ENCODE measurements at regions not wholly inside any gene's neighbourhood (a gene's known extent, or its start where the extent isn't known, plus 50 kb on each side); places are given as distances from the start of the nearest gene placed in this dataset.
"Not testable (repeated sequence)": the region's sequence is repeated elsewhere in the genome, so short reads cannot be mapped to it uniquely, and the experiment has no call there.

GRCh38 chr2:195590199-195590860 is 66.7 kb upstream of the SLC39A10 start:
- Histone ChIP-seq H3K27ac (ENCODE audit: low read depth, low read length) (no peak overlapping the region), H3K4me3 (ENCODE audit: low read length) (no peak overlapping the region), H3K4me1 (ENCODE audit: control insufficient read depth, insufficient read depth, low read length) (no peaks in the 10 kb centered on the region), H3K9ac (ENCODE audit: low read length) (no peak overlapping the region), H3K36me3 (ENCODE audit: control insufficient read depth, insufficient read depth, low read length) (no peaks in the 10 kb centered on the region), H3K27me3 (ENCODE audit: control insufficient read depth, insufficient read depth, low read length) (no peaks in the 10 kb centered on the region)

- no peaks in the 10 kb centered on the region for H3K36me3 ChIP-seq (ENCODE audit: control insufficient read depth, insufficient read depth, low read length)
- H3K4me3 ChIP-seq (ENCODE audit: low read length): no peak overlapping the region
- no peak overlapping the region for H3K27ac ChIP-seq (ENCODE audit: low read depth, low read length)
- H3K27me3 ChIP-seq (ENCODE audit: control insufficient read depth, insufficient read depth, low read length): no peaks in the 10 kb centered on the region
- H3K9ac ChIP-seq (ENCODE audit: low read length): no peak overlapping the region
- H3K4me1 ChIP-seq (ENCODE audit: control insufficient read depth, insufficient read depth, low read length): no peaks in the 10 kb centered on the region
Measured at GRCh38 chr2:195587966-195588365, 69.1 kb upstream of the SLC39A10 start.

- H3K9ac ChIP-seq (ENCODE audit: low read length): no peak overlapping the region
- no peaks in the 10 kb centered on the region for H3K36me3 ChIP-seq (ENCODE audit: control insufficient read depth, insufficient read depth, low read length)
- no peaks in the 10 kb centered on the region for H3K27me3 ChIP-seq (ENCODE audit: control insufficient read depth, insufficient read depth, low read length)
- H3K27ac ChIP-seq (ENCODE audit: low read depth, low read length): no peak overlapping the region
- no peaks in the 10 kb centered on the region for H3K4me1 ChIP-seq (ENCODE audit: control insufficient read depth, insufficient read depth, low read length)
- H3K4me3 ChIP-seq (ENCODE audit: low read length): no peak overlapping the region
Measured at GRCh38 chr2:195586062-195586714, 70.8 kb upstream of the SLC39A10 start.

GRCh38 chr2:195582188-195582587 is 74.8 kb upstream of the SLC39A10 start:
- H3K36me3 ChIP-seq (ENCODE audit: control insufficient read depth, insufficient read depth, low read length): no peaks in the 10 kb centered on the region
- no peak overlapping the region for H3K27ac ChIP-seq (ENCODE audit: low read depth, low read length)
- H3K9ac ChIP-seq (ENCODE audit: low read length): no peak overlapping the region
- H3K4me1 ChIP-seq (ENCODE audit: control insufficient read depth, insufficient read depth, low read length): no peaks in the 10 kb centered on the region
- no peaks in the 10 kb centered on the region for H3K27me3 ChIP-seq (ENCODE audit: control insufficient read depth, insufficient read depth, low read length)
- H3K4me3 ChIP-seq (ENCODE audit: low read length): no peak overlapping the region

GRCh38 chr2:195579776-195580555 is 77.1 kb upstream of the SLC39A10 start:
- Histone ChIP-seq H3K4me3 (ENCODE audit: low read length) (no peak overlapping the region), H3K27ac (ENCODE audit: low read depth, low read length) (no peak overlapping the region), H3K36me3 (ENCODE audit: control insufficient read depth, insufficient read depth, low read length) (no peaks in the 10 kb centered on the region), H3K4me1 (ENCODE audit: control insufficient read depth, insufficient read depth, low read length) (no peaks in the 10 kb centered on the region), H3K27me3 (ENCODE audit: control insufficient read depth, insufficient read depth, low read length) (no peaks in the 10 kb centered on the region), H3K9ac (ENCODE audit: low read length) (no peak overlapping the region)

GRCh38 chr2:195575879-195576401 is 81.1 kb upstream of the SLC39A10 start:
- H3K27ac ChIP-seq (ENCODE audit: low read depth, low read length): no peak overlapping the region
- no peak overlapping the region for H3K9ac ChIP-seq (ENCODE audit: low read length)
- H3K4me3 ChIP-seq (ENCODE audit: low read length): no peak overlapping the region
- no peaks in the 10 kb centered on the region for H3K27me3 ChIP-seq (ENCODE audit: control insufficient read depth, insufficient read depth, low read length)
- no peaks in the 10 kb centered on the region for H3K36me3 ChIP-seq (ENCODE audit: control insufficient read depth, insufficient read depth, low read length)
- H3K4me1 ChIP-seq (ENCODE audit: control insufficient read depth, insufficient read depth, low read length): no peaks in the 10 kb centered on the region

- no peaks in the 10 kb centered on the region for H3K4me1 ChIP-seq (ENCODE audit: control insufficient read depth, insufficient read depth, low read length)
- no peaks in the 10 kb centered on the region for H3K27me3 ChIP-seq (ENCODE audit: control insufficient read depth, insufficient read depth, low read length)
- no peaks in the 10 kb centered on the region for H3K36me3 ChIP-seq (ENCODE audit: control insufficient read depth, insufficient read depth, low read length)
- H3K4me3 ChIP-seq (ENCODE audit: low read length): no peak overlapping the region
- no peak overlapping the region for H3K9ac ChIP-seq (ENCODE audit: low read length)
- no peak overlapping the region for H3K27ac ChIP-seq (ENCODE audit: low read depth, low read length)
Measured at GRCh38 chr2:195575016-195575415, 82.0 kb upstream of the SLC39A10 start.

GRCh38 chr2:195574312-195574711 is 82.7 kb upstream of the SLC39A10 start:
- H3K27me3 ChIP-seq (ENCODE audit: control insufficient read depth, insufficient read depth, low read length): no peaks in the 10 kb centered on the region
- H3K4me1 ChIP-seq (ENCODE audit: control insufficient read depth, insufficient read depth, low read length): no peaks in the 10 kb centered on the region
- H3K9ac ChIP-seq (ENCODE audit: low read length): no peak overlapping the region
- H3K36me3 ChIP-seq (ENCODE audit: control insufficient read depth, insufficient read depth, low read length): no peaks in the 10 kb centered on the region
- no peak overlapping the region for H3K4me3 ChIP-seq (ENCODE audit: low read length)
- H3K27ac ChIP-seq (ENCODE audit: low read depth, low read length): no peak overlapping the region

- Histone ChIP-seq H3K4me3 (ENCODE audit: low read length) (no peak overlapping the region), H3K4me1 (ENCODE audit: control insufficient read depth, insufficient read depth, low read length) (no peaks in the 10 kb centered on the region), H3K9ac (ENCODE audit: low read length) (no peak overlapping the region), H3K36me3 (ENCODE audit: control insufficient read depth, insufficient read depth, low read length) (no peaks in the 10 kb centered on the region), H3K27ac (ENCODE audit: low read depth, low read length) (no peak overlapping the region), H3K27me3 (ENCODE audit: control insufficient read depth, insufficient read depth, low read length) (no peaks in the 10 kb centered on the region)
Measured at GRCh38 chr2:195572895-195573683, 83.9 kb upstream of the SLC39A10 start.

- Histone ChIP-seq H3K4me1 (ENCODE audit: control insufficient read depth, insufficient read depth, low read length) (no peaks in the 10 kb centered on the region), H3K27me3 (ENCODE audit: control insufficient read depth, insufficient read depth, low read length) (no peaks in the 10 kb centered on the region), H3K27ac (ENCODE audit: low read depth, low read length) (no peak overlapping the region), H3K4me3 (ENCODE audit: low read length) (no peak overlapping the region), H3K36me3 (ENCODE audit: control insufficient read depth, insufficient read depth, low read length) (no peaks in the 10 kb centered on the region), H3K9ac (ENCODE audit: low read length) (no peak overlapping the region)
Measured at GRCh38 chr2:195570329-195570728, 86.7 kb upstream of the SLC39A10 start.

GRCh38 chr2:195569255-195569654 is 87.8 kb upstream of the SLC39A10 start:
- H3K4me3 ChIP-seq (ENCODE audit: low read length): no peak overlapping the region
- no peaks in the 10 kb centered on the region for H3K36me3 ChIP-seq (ENCODE audit: control insufficient read depth, insufficient read depth, low read length)
- no peak overlapping the region for H3K27ac ChIP-seq (ENCODE audit: low read depth, low read length)
- H3K4me1 ChIP-seq (ENCODE audit: control insufficient read depth, insufficient read depth, low read length): no peaks in the 10 kb centered on the region
- H3K27me3 ChIP-seq (ENCODE audit: control insufficient read depth, insufficient read depth, low read length): no peaks in the 10 kb centered on the region
- H3K9ac ChIP-seq (ENCODE audit: low read length): no peak overlapping the region

- H3K27me3 ChIP-seq (ENCODE audit: control insufficient read depth, insufficient read depth, low read length); H3K27ac ChIP-seq (ENCODE audit: low read depth, low read length); H3K4me1 ChIP-seq (ENCODE audit: control insufficient read depth, insufficient read depth, low read length); H3K36me3 ChIP-seq (ENCODE audit: control insufficient read depth, insufficient read depth, low read length); H3K9ac ChIP-seq (ENCODE audit: low read length); H3K4me3 ChIP-seq (ENCODE audit: low read length): not testable (repeated sequence)
Measured at GRCh38 chr2:195564625-195565135, 92.3 kb upstream of the SLC39A10 start.
